ENCODE measurements at regions not wholly inside any gene's neighbourhood (a gene's known extent, or its start where the extent isn't known, plus 50 kb on each side); places are given as distances from the start of the nearest gene placed in this dataset.

- no peak for DNase-seq
- Mint-ChIP-seq H3K4me1 (peaks cover 35% of the 10 kb centered on the region), H3K36me3 (ENCODE audit: low read depth) (no peaks in the 10 kb centered on the region), H3K4me3 (no peak overlapping the region), H3K27me3 (ENCODE audit: insufficient read depth) (no peaks in the 10 kb centered on the region), H3K27ac (no peak overlapping the region), H3K9me3 (peaks cover 9% of the 10 kb centered on the region)
- no peak for TF ChIP-seq CTCF (conservative IDR thresholded peaks at IDR 0.05)
- H3K27ac ChIP-seq (ENCODE audit: low read depth, low read length) = no peak overlapping the region
- no peak overlapping the region for H3K9ac ChIP-seq (ENCODE audit: extremely low read depth, low read length, poor library complexity, severe bottlenecking)
- no peaks in the 10 kb centered on the region for H3K27me3 ChIP-seq (ENCODE audit: control insufficient read depth, insufficient read depth, low read length, poor library complexity, severe bottlenecking)
- no peaks in the 10 kb centered on the region for H3K36me3 ChIP-seq (ENCODE audit: control insufficient read depth, insufficient read depth, low read length)
- WGBS, 2 experiments (ENCODE audit: insufficient coverage in 1 of 2, insufficient read length in 1 of 2) = 94 to 96% methylated on average over 8 to 19 of the region's 19 CpGs
- H3K4me3 ChIP-seq (ENCODE audit: low read length) = no peak overlapping the region
- H3K4me1 ChIP-seq (ENCODE audit: control insufficient read depth, insufficient read depth, low read length) = peaks cover 4% of the 10 kb centered on the region
- no peaks in the 10 kb centered on the region for H3K9me3 ChIP-seq (ENCODE audit: control insufficient read depth, low read length)
These were observed 556.4 kb upstream of the CCDC54 start for GRCh38 chr3:106820726-106821362.

GRCh38 chr3:106821801-106822200 is 555.4 kb upstream of the CCDC54 start:
- no peak for DNase-seq
- Mint-ChIP-seq H3K27ac (no peak overlapping the region), H3K4me1 (peaks cover 44% of the 10 kb centered on the region), H3K36me3 (ENCODE audit: low read depth) (no peaks in the 10 kb centered on the region), H3K9me3 (peaks cover 9% of the 10 kb centered on the region), H3K27me3 (ENCODE audit: insufficient read depth) (no peaks in the 10 kb centered on the region), H3K4me3 (no peak overlapping the region)
- WGBS, 2 experiments (ENCODE audit: insufficient coverage in 1 of 2, insufficient read length in 1 of 2) = 96 to 100% methylated on average over 5 to 7 of the region's 7 CpGs
- H3K4me1 ChIP-seq (ENCODE audit: control insufficient read depth, insufficient read depth, low read length) = peaks cover 12% of the 10 kb centered on the region
- H3K4me3 ChIP-seq (ENCODE audit: low read length) = no peak overlapping the region
- no peak overlapping the region for H3K9ac ChIP-seq (ENCODE audit: extremely low read depth, low read length, poor library complexity, severe bottlenecking)
- no peak overlapping the region for H3K27ac ChIP-seq (ENCODE audit: low read depth, low read length)
- no peaks in the 10 kb centered on the region for H3K27me3 ChIP-seq (ENCODE audit: control insufficient read depth, insufficient read depth, low read length, poor library complexity, severe bottlenecking)
- no peak for TF ChIP-seq CTCF (conservative IDR thresholded peaks at IDR 0.05)
- no peaks in the 10 kb centered on the region for H3K9me3 ChIP-seq (ENCODE audit: control insufficient read depth, low read length)
- H3K36me3 ChIP-seq (ENCODE audit: control insufficient read depth, insufficient read depth, low read length) = no peaks in the 10 kb centered on the region

- Histone ChIP-seq H3K36me3 (ENCODE audit: control insufficient read depth, insufficient read depth, low read length) (no peaks in the 10 kb centered on the region), H3K27ac (ENCODE audit: low read depth, low read length) (no peak overlapping the region), H3K9me3 (ENCODE audit: control insufficient read depth, low read length) (no peaks in the 10 kb centered on the region), H3K4me1 (ENCODE audit: control insufficient read depth, insufficient read depth, low read length) (peaks cover 13% of the 10 kb centered on the region), H3K9ac (ENCODE audit: extremely low read depth, low read length, poor library complexity, severe bottlenecking) (no peak overlapping the region), H3K27me3 (ENCODE audit: control insufficient read depth, insufficient read depth, low read length, poor library complexity, severe bottlenecking) (no peaks in the 10 kb centered on the region), H3K4me3 (ENCODE audit: low read length) (no peak overlapping the region)
- Mint-ChIP-seq H3K36me3 (ENCODE audit: low read depth) (no peaks in the 10 kb centered on the region), H3K27me3 (ENCODE audit: insufficient read depth) (no peaks in the 10 kb centered on the region), H3K27ac (no peak overlapping the region), H3K9me3 (peaks cover 9% of the 10 kb centered on the region), H3K4me3 (no peak overlapping the region), H3K4me1 (peaks cover 48% of the 10 kb centered on the region)
- no peak for TF ChIP-seq CTCF (conservative IDR thresholded peaks at IDR 0.05)
- DNase-seq = no peak
- 92 to 94% methylated on average over 3 to 11 of the region's 11 CpGs for WGBS, 2 experiments (ENCODE audit: insufficient coverage in 1 of 2, insufficient read length in 1 of 2)
These were observed 555.0 kb upstream of the CCDC54 start for GRCh38 chr3:106822204-106822603.

All from endodermal cell (in vitro differentiated cells).